HepG2 (cell line): ENCODE measurements at regions not wholly inside any gene's neighbourhood (a gene's known extent, or its start where the extent isn't known, plus 50 kb on each side); places are given as distances from the start of the nearest gene placed in this dataset.

Experiments
- ATAC-seq: fragments of 200-7000 bp; cut with Tn5 transposase; 3 replicates; pipeline ENCODE4 v1.9.1; 2020; ENCODE audit warnings: mild to moderate bottlenecking, moderate library complexity
- BruUV-seq: library from RNA; stranded (reverse); fragments of 400-500 nt; replicated peaks from 2 replicates; lab custom pipeline; 2021; lab: Mats Ljungman, UMichigan
- CTCF ChIA-PET: fragments of 300-600 bp; formaldehyde crosslinking; extraction: SDS; loops from one replicate; lab custom pipeline; 2021; ENCODE audit warnings: low total read pairs, inconsistent platforms, low intra/inter-chr PET ratio; lab: Yijun Ruan, JAX
- POLR2A ChIA-PET: fragments of 350-600 bp; sonication (Branson Sonifier 250); formaldehyde crosslinking; loops from one replicate; lab custom pipeline; 2020; ENCODE audit warnings: antibody characterized with exemption, inconsistent platforms; lab: Yijun Ruan, JAX
- DNase-seq: peaks from one replicate; pipeline ENCODE4 v3.0.0-alpha.2; 2015; ENCODE audit warnings: low spot score
- FAIRE-seq: peaks from 3 replicates; lab custom pipeline; 2011; peaks lifted over from hg19 to GRCh38; lab: Jason Lieb, UNC
- H2AFZ ChIP-seq: one replicate; pipeline ENCODE4 v1.6.1; 2011; ENCODE audit warnings: low read length, inconsistent platforms
- H3K27ac ChIP-seq: fragments of 300-600 bp; 3 replicates; pipeline ENCODE4 v1.8.0; 2011; ENCODE audit warnings: mixed run types, mild to moderate bottlenecking, mixed read lengths, low read length, inconsistent platforms; ENCODE audit not compliant: insufficient read depth; ENCODE audit errors: extremely low read length
- H3K27me3 ChIP-seq, 2 experiments: fragments of 200-600 bp in 1 of 2; 2 replicates in 1 of 2; 3 replicates in 1 of 2; pipeline versions ENCODE4 v1.6.0 to v1.8.0; 2011; ENCODE audit warnings: low read length in 2 of 2, mild to moderate bottlenecking in 2 of 2, moderate library complexity in 2 of 2, inconsistent platforms in 1 of 2; ENCODE audit not compliant: insufficient read depth in 2 of 2, control insufficient read depth in 1 of 2
- H3K36me3 ChIP-seq, 2 experiments: fragments of 200-600 bp in 1 of 2; replicated peaks in 1 of 2; 2 replicates in 1 of 2; 3 replicates in 1 of 2; pipeline versions ENCODE4 v1.5.1 to v1.8.0; 2011; ENCODE audit warnings: low read length in 2 of 2, inconsistent platforms in 1 of 2; ENCODE audit not compliant: insufficient read depth in 2 of 2, control insufficient read depth in 1 of 2
- H3K4me1 ChIP-seq: 2 replicates; pipeline ENCODE4 v1.5.1; 2012; ENCODE audit warnings: low read length, inconsistent platforms; ENCODE audit not compliant: insufficient read depth
- H3K4me2 ChIP-seq: 2 replicates; pipeline ENCODE4 v1.6.0; 2011; ENCODE audit warnings: low read depth, low read length, inconsistent platforms
- H3K4me3 ChIP-seq, 3 experiments: fragments of 200-600 bp in 1 of 3; sonication (generic), shearing (Covaris generic) in 1 of 3; replicated peaks in 1 of 3; 2 replicates each; pipeline ENCODE4 v1.5.1; 2011 to 2016; ENCODE audit warnings: low read length in 3 of 3, inconsistent platforms in 2 of 3, low read depth in 2 of 3, mild to moderate bottlenecking in 2 of 3, control low read depth in 1 of 3, mixed read lengths in 1 of 3; ENCODE audit not compliant: insufficient read depth in 1 of 3
- H3K79me2 ChIP-seq: one replicate; pipeline ENCODE4 v1.6.1; 2011; ENCODE audit warnings: low read length, inconsistent platforms; ENCODE audit not compliant: insufficient read depth
- H3K9ac ChIP-seq: 2 replicates; pipeline ENCODE4 v1.6.0; 2011; ENCODE audit warnings: mild to moderate bottlenecking, low read depth, low read length, inconsistent platforms; ENCODE audit not compliant: insufficient read depth
- H3K9me3 ChIP-seq: 2 replicates; pipeline ENCODE4 v1.5.1; 2012; ENCODE audit warnings: mild to moderate bottlenecking, low read length
- H4K20me1 ChIP-seq: 2 replicates; pipeline ENCODE4 v1.6.0; 2011; ENCODE audit warnings: inconsistent platforms, mild to moderate bottlenecking, low read length, moderate library complexity; ENCODE audit not compliant: insufficient read depth
- HNF4G ChIP-seq, 2 experiments: sonication (generic) in 1 of 2; formaldehyde crosslinking in 1 of 2; IDR thresholded peaks; 2 replicates each; pipeline versions ENCODE4 v1.4.0 to v1.6.1; 2011 to 2020; ENCODE audit warnings: borderline replicate concordance in 2 of 2, low read depth in 2 of 2, mild to moderate bottlenecking in 2 of 2, low read length in 1 of 2, missing genetic modification reagents in 1 of 2, moderate library complexity in 1 of 2
- HNRNPL ChIP-seq: fragments of 200-400 bp; formaldehyde crosslinking; IDR thresholded peaks from 2 replicates; pipeline ENCODE4 v1.6.1; 2017; ENCODE audit warnings: mild to moderate bottlenecking, low read depth, low read length
- TOPORS ChIP-seq: sonication (generic); formaldehyde crosslinking; IDR thresholded peaks from 2 replicates; pipeline ENCODE4 v1.8.0; 2023; ENCODE audit warnings: mild to moderate bottlenecking, missing genetic modification reagents
- ZBTB1 ChIP-seq: sonication (generic); formaldehyde crosslinking; IDR thresholded peaks from 2 replicates; pipeline ENCODE4 v1.4.0; 2020; ENCODE audit warnings: missing genetic modification reagents, borderline replicate concordance
- ZC3H13 ChIP-seq: sonication (generic); formaldehyde crosslinking; IDR thresholded peaks from 2 replicates; pipeline ENCODE4 v1.8.1; 2023; ENCODE audit warnings: mild to moderate bottlenecking, missing genetic modification reagents, moderate library complexity
- ZFY ChIP-seq: sonication (generic); formaldehyde crosslinking; IDR thresholded peaks from 2 replicates; pipeline ENCODE4 v1.4.0; 2020; ENCODE audit warnings: missing genetic modification reagents
- ZNF234 ChIP-seq: sonication (generic); formaldehyde crosslinking; conservative IDR thresholded peaks from 2 replicates; pipeline ENCODE4 v1.5.1; 2020; ENCODE audit warnings: mild to moderate bottlenecking, missing genetic modification reagents
- ZNF253 ChIP-seq: sonication (generic); formaldehyde crosslinking; IDR thresholded peaks from 2 replicates; pipeline ENCODE4 v1.8.0; 2022; ENCODE audit warnings: mild to moderate bottlenecking, missing genetic modification reagents, borderline replicate concordance
- ZNF296 ChIP-seq: sonication (generic); formaldehyde crosslinking; conservative IDR thresholded peaks from 2 replicates; pipeline ENCODE4 v1.5.0; 2020; ENCODE audit warnings: mild to moderate bottlenecking, missing genetic modification reagents
- ZNF350 ChIP-seq: sonication (generic); formaldehyde crosslinking; IDR thresholded peaks from 2 replicates; pipeline ENCODE4 v1.4.0; 2020; ENCODE audit warnings: mild to moderate bottlenecking, low read depth, missing genetic modification reagents, borderline replicate concordance
- WGBS: methylation state at CpG from one replicate; pipeline ENCODE4 v1.1.6; 2017; ENCODE audit warnings: low lambda C conversion rate; 5-methylcytosine and 5-hydroxymethylcytosine counted together
- in situ Hi-C: cut with HindIII; loops from 2 replicates; pipeline ENCODE4 v1.10.0; 2017; ENCODE audit warnings: low pct_unique_long_range_greater_than_20kb; ENCODE audit not compliant: extremely low pct_ligation_motif_present
- intact Hi-C: fragments of 100-400 bp; cut with micrococcal nuclease; formaldehyde crosslinking; loops from one replicate; pipeline ENCODE4 v1.10.0; 2022; ENCODE audit not compliant: unreplicated experiment
- TF ChIP-seq, protein P1 (sequence below): sonication (generic); formaldehyde crosslinking; IDR thresholded peaks from 2 replicates; pipeline ENCODE4 v1.5.1; 2020; ENCODE audit warnings: missing genetic modification reagents, mild to moderate bottlenecking, borderline replicate concordance
- TF ChIP-seq, protein P2 (sequence below): IDR thresholded peaks from 2 replicates; pipeline ENCODE4 v1.4.0; 2020; ENCODE audit warnings: mild to moderate bottlenecking, missing genetic modification reagents
- TF ChIP-seq, protein P3 (sequence below): sonication (generic); formaldehyde crosslinking; IDR thresholded peaks from 2 replicates; pipeline ENCODE4 v1.4.0; 2020; ENCODE audit warnings: missing genetic modification reagents
- TF ChIP-seq, protein P4 (sequence below): sonication (generic); formaldehyde crosslinking; IDR thresholded peaks from 2 replicates; pipeline ENCODE4 v1.5.1; 2020; ENCODE audit warnings: mild to moderate bottlenecking, missing genetic modification reagents, moderate library complexity
- TF ChIP-seq, protein P5 (sequence below): IDR thresholded peaks from 2 replicates; pipeline ENCODE4 v1.6.1; 2016

DNA sequence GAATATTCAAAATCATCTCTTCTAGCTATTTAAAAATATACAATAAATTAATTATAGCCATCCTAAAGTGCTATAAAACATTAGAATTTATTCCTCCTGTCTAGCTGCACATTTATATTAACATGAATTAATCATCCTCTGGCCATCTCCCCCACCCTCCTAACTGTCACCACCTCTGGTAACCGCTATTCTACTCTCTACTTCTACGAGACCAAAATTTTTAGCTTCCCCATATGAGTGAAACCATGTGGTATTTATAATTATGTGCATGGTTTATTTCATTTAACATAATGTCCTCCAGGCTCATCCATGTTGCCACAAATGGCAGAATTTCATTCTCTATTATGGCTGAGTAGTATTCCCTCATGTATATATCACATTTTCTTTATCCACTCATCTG lies 265.2 kb downstream of the COG6 start:
- no peak overlapping the region for H3K9ac ChIP-seq
- no peak overlapping the region for H3K27ac ChIP-seq
- ChIA-PET POLR2A (no interaction called here), CTCF (no interaction called here)
- in situ Hi-C loops (no loop called here), intact Hi-C loops (no loop called here)
- 1% methylated on average over 2 of the region's 2 CpGs for WGBS
- ATAC-seq (no peak), FAIRE-seq (no peak), DNase-seq (no peak)
- no peak overlapping the region for H2AFZ ChIP-seq
- no peaks in the 10 kb centered on the region for H3K4me1 ChIP-seq
- no peaks in the 10 kb centered on the region for H4K20me1 ChIP-seq
- H3K4me2 ChIP-seq = no peak overlapping the region
- H3K9me3 ChIP-seq = no peaks in the 10 kb centered on the region
- H3K79me2 ChIP-seq = no peaks in the 10 kb centered on the region
- BruUV-seq = no TSS peak
- no peak overlapping the region for H3K4me3 ChIP-seq
- no peaks in the 10 kb centered on the region for H3K36me3 ChIP-seq
- H3K27me3 ChIP-seq = no peaks in the 10 kb centered on the region
- TF ChIP-seq ZNF253 (CRISPR knock-in tag) (no peak), ZFY (CRISPR knock-in tag) (no peak), ZNF296 (no peak), TOPORS (CRISPR knock-in tag) (no peak), ZNF234 (CRISPR knock-in tag) (no peak), ZNF350 (no peak), HNRNPL (no peak), ZC3H13 (CRISPR knock-in tag) (no peak), ZBTB1 (no peak), HNF4G (IDR thresholded peaks at IDR 0.05; ENCODE audit: borderline replicate concordance, low read depth, low read length) (no peak), HNF4G (CRISPR knock-in tag; IDR thresholded peaks at IDR 0.05; ENCODE audit: borderline replicate concordance, low read depth) (no peak)
- TF ChIP-seq, protein P1, sequence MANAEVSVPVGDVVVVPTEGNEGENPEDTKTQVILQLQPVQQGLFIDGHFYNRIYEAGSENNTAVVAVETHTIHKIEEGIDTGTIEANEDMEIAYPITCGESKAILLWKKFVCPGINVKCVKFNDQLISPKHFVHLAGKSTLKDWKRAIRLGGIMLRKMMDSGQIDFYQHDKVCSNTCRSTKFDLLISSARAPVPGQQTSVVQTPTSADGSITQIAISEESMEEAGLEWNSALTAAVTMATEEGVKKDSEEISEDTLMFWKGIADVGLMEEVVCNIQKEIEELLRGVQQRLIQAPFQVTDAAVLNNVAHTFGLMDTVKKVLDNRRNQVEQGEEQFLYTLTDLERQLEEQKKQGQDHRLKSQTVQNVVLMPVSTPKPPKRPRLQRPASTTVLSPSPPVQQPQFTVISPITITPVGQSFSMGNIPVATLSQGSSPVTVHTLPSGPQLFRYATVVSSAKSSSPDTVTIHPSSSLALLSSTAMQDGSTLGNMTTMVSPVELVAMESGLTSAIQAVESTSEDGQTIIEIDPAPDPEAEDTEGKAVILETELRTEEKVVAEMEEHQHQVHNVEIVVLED = no peak
- TF ChIP-seq, protein P2, sequence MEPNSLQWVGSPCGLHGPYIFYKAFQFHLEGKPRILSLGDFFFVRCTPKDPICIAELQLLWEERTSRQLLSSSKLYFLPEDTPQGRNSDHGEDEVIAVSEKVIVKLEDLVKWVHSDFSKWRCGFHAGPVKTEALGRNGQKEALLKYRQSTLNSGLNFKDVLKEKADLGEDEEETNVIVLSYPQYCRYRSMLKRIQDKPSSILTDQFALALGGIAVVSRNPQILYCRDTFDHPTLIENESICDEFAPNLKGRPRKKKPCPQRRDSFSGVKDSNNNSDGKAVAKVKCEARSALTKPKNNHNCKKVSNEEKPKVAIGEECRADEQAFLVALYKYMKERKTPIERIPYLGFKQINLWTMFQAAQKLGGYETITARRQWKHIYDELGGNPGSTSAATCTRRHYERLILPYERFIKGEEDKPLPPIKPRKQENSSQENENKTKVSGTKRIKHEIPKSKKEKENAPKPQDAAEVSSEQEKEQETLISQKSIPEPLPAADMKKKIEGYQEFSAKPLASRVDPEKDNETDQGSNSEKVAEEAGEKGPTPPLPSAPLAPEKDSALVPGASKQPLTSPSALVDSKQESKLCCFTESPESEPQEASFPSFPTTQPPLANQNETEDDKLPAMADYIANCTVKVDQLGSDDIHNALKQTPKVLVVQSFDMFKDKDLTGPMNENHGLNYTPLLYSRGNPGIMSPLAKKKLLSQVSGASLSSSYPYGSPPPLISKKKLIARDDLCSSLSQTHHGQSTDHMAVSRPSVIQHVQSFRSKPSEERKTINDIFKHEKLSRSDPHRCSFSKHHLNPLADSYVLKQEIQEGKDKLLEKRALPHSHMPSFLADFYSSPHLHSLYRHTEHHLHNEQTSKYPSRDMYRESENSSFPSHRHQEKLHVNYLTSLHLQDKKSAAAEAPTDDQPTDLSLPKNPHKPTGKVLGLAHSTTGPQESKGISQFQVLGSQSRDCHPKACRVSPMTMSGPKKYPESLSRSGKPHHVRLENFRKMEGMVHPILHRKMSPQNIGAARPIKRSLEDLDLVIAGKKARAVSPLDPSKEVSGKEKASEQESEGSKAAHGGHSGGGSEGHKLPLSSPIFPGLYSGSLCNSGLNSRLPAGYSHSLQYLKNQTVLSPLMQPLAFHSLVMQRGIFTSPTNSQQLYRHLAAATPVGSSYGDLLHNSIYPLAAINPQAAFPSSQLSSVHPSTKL = no peak
- TF ChIP-seq, protein P3, sequence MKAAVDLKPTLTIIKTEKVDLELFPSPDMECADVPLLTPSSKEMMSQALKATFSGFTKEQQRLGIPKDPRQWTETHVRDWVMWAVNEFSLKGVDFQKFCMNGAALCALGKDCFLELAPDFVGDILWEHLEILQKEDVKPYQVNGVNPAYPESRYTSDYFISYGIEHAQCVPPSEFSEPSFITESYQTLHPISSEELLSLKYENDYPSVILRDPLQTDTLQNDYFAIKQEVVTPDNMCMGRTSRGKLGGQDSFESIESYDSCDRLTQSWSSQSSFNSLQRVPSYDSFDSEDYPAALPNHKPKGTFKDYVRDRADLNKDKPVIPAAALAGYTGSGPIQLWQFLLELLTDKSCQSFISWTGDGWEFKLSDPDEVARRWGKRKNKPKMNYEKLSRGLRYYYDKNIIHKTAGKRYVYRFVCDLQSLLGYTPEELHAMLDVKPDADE = no peak
- TF ChIP-seq, protein P4, sequence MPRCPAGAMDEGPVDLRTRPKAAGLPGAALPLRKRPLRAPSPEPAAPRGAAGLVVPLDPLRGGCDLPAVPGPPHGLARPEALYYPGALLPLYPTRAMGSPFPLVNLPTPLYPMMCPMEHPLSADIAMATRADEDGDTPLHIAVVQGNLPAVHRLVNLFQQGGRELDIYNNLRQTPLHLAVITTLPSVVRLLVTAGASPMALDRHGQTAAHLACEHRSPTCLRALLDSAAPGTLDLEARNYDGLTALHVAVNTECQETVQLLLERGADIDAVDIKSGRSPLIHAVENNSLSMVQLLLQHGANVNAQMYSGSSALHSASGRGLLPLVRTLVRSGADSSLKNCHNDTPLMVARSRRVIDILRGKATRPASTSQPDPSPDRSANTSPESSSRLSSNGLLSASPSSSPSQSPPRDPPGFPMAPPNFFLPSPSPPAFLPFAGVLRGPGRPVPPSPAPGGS (CRISPR knock-in tag) = no peak
- TF ChIP-seq, protein P5, sequence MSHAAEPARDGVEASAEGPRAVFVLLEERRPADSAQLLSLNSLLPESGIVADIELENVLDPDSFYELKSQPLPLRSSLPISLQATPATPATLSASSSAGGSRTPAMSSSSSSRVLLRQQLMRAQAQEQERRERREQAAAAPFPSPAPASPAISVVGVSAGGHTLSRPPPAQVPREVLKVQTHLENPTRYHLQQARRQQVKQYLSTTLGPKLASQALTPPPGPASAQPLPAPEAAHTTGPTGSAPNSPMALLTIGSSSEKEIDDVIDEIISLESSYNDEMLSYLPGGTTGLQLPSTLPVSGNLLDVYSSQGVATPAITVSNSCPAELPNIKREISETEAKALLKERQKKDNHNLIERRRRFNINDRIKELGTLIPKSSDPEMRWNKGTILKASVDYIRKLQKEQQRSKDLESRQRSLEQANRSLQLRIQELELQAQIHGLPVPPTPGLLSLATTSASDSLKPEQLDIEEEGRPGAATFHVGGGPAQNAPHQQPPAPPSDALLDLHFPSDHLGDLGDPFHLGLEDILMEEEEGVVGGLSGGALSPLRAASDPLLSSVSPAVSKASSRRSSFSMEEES (CRISPR knock-in tag) = no peak
